ENCODE measurements at regions not wholly inside any gene's neighbourhood (a gene's known extent, or its start where the extent isn't known, plus 50 kb on each side); places are given as distances from the start of the nearest gene placed in this dataset.

DNA sequence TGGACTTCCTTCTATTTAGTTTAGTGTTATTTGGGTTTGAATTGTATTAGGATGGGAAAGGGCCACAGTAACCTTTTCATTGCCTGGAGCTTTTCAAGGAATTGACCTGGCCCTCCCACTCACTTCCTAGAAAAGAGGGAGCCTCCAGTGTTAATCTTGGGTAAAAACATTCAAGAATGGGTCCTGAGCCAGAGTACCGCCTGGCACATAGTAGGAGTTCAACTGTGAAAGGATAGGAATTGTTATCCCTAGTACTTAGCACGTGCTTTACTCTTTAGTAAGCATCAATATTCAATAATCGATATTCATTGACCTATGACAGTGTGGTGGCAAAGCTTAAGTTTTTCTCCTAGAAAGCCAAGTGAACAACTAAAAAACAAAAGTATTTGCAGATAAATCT lies 179.9 kb downstream of the IRS1 start:
- Histone ChIP-seq H3K9me3 (ENCODE audit: control insufficient read depth in 4 of 4, low read length in 3 of 4) (peaks cover 0 to 2% (median 0%) of the 10 kb centered on the region in 4 donors), H3K36me3 (ENCODE audit: control insufficient read depth in 4 of 4, insufficient read depth in 3 of 4, low read depth in 1 of 4, low read length in 3 of 4) (no peaks in the 10 kb centered on the region), H3K27ac (ENCODE audit: low read depth in 1 of 2, low read length in 2 of 2) (no peak overlapping the region), H3K4me3 (ENCODE audit: low read depth in 1 of 3, low read length in 3 of 3) (no peak overlapping the region), H3K9ac (ENCODE audit: low read depth in 1 of 2, low read length in 2 of 2) (no peak overlapping the region), H3K27me3 (ENCODE audit: control insufficient read depth in 4 of 4, insufficient read depth in 4 of 4, low read length in 3 of 4) (no peaks in the 10 kb centered on the region), H3K4me1 (ENCODE audit: control insufficient read depth in 4 of 4, insufficient read depth in 4 of 4, low read length in 3 of 4) (peaks cover 0 to 22% (median 12%) of the 10 kb centered on the region in 4 donors)
- TF ChIP-seq TAF1 (conservative IDR thresholded peaks at IDR 0.05), result no peak
- no peak for TF ChIP-seq EGR1 (IDR thresholded peaks at IDR 0.05; ENCODE audit: low read depth in 2 of 2)
- no peak for TF ChIP-seq NR2F2 (IDR thresholded peaks at IDR 0.05)
- TF ChIP-seq FOXA2 (IDR thresholded peaks at IDR 0.05), result no peak
- no peak for TF ChIP-seq SP1 (IDR thresholded peaks at IDR 0.05)
- TF ChIP-seq, protein P1, sequence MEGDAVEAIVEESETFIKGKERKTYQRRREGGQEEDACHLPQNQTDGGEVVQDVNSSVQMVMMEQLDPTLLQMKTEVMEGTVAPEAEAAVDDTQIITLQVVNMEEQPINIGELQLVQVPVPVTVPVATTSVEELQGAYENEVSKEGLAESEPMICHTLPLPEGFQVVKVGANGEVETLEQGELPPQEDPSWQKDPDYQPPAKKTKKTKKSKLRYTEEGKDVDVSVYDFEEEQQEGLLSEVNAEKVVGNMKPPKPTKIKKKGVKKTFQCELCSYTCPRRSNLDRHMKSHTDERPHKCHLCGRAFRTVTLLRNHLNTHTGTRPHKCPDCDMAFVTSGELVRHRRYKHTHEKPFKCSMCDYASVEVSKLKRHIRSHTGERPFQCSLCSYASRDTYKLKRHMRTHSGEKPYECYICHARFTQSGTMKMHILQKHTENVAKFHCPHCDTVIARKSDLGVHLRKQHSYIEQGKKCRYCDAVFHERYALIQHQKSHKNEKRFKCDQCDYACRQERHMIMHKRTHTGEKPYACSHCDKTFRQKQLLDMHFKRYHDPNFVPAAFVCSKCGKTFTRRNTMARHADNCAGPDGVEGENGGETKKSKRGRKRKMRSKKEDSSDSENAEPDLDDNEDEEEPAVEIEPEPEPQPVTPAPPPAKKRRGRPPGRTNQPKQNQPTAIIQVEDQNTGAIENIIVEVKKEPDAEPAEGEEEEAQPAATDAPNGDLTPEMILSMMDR (IDR thresholded peaks at IDR 0.05; ENCODE audit: low read depth, low read length, missing input control), result no peak
- no peak for TF ChIP-seq GABPA (IDR thresholded peaks at IDR 0.05 in 1 of 2, conservative IDR thresholded peaks at IDR 0.05 in 1 of 2)
- no peak for TF ChIP-seq RXRA (IDR thresholded peaks at IDR 0.05)
- no peak for TF ChIP-seq JUND (IDR thresholded peaks at IDR 0.05)
- TF ChIP-seq HNF4G (IDR thresholded peaks at IDR 0.05), result no peak
- no peak for TF ChIP-seq RAD21 (IDR thresholded peaks at IDR 0.05)
- TF ChIP-seq, protein P2, sequence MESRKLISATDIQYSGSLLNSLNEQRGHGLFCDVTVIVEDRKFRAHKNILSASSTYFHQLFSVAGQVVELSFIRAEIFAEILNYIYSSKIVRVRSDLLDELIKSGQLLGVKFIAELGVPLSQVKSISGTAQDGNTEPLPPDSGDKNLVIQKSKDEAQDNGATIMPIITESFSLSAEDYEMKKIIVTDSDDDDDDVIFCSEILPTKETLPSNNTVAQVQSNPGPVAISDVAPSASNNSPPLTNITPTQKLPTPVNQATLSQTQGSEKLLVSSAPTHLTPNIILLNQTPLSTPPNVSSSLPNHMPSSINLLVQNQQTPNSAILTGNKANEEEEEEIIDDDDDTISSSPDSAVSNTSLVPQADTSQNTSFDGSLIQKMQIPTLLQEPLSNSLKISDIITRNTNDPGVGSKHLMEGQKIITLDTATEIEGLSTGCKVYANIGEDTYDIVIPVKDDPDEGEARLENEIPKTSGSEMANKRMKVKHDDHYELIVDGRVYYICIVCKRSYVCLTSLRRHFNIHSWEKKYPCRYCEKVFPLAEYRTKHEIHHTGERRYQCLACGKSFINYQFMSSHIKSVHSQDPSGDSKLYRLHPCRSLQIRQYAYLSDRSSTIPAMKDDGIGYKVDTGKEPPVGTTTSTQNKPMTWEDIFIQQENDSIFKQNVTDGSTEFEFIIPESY (IDR thresholded peaks at IDR 0.05), result no peak
- TF ChIP-seq, protein P3, sequence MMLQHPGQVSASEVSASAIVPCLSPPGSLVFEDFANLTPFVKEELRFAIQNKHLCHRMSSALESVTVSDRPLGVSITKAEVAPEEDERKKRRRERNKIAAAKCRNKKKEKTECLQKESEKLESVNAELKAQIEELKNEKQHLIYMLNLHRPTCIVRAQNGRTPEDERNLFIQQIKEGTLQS (IDR thresholded peaks at IDR 0.05), result no peak
- TF ChIP-seq MAX (IDR thresholded peaks at IDR 0.05), result no peak
- TF ChIP-seq YY1 (IDR thresholded peaks at IDR 0.05), result no peak
- no peak for TF ChIP-seq FOXA1 (IDR thresholded peaks at IDR 0.05)
- TF ChIP-seq HNF4A (conservative IDR thresholded peaks at IDR 0.05), result no peak
- TF ChIP-seq, protein P4, sequence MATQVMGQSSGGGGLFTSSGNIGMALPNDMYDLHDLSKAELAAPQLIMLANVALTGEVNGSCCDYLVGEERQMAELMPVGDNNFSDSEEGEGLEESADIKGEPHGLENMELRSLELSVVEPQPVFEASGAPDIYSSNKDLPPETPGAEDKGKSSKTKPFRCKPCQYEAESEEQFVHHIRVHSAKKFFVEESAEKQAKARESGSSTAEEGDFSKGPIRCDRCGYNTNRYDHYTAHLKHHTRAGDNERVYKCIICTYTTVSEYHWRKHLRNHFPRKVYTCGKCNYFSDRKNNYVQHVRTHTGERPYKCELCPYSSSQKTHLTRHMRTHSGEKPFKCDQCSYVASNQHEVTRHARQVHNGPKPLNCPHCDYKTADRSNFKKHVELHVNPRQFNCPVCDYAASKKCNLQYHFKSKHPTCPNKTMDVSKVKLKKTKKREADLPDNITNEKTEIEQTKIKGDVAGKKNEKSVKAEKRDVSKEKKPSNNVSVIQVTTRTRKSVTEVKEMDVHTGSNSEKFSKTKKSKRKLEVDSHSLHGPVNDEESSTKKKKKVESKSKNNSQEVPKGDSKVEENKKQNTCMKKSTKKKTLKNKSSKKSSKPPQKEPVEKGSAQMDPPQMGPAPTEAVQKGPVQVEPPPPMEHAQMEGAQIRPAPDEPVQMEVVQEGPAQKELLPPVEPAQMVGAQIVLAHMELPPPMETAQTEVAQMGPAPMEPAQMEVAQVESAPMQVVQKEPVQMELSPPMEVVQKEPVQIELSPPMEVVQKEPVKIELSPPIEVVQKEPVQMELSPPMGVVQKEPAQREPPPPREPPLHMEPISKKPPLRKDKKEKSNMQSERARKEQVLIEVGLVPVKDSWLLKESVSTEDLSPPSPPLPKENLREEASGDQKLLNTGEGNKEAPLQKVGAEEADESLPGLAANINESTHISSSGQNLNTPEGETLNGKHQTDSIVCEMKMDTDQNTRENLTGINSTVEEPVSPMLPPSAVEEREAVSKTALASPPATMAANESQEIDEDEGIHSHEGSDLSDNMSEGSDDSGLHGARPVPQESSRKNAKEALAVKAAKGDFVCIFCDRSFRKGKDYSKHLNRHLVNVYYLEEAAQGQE (IDR thresholded peaks at IDR 0.05), result no peak
- DNase-seq (ENCODE audit: low spot score), result no peak
- 91% methylated on average over 3 of the region's 3 CpGs for WGBS

Measured in liver (tissue), 8 donors.